ENCODE measurements at regions not wholly inside any gene's neighbourhood (a gene's known extent, or its start where the extent isn't known, plus 50 kb on each side); places are given as distances from the start of the nearest gene placed in this dataset.

DNA sequence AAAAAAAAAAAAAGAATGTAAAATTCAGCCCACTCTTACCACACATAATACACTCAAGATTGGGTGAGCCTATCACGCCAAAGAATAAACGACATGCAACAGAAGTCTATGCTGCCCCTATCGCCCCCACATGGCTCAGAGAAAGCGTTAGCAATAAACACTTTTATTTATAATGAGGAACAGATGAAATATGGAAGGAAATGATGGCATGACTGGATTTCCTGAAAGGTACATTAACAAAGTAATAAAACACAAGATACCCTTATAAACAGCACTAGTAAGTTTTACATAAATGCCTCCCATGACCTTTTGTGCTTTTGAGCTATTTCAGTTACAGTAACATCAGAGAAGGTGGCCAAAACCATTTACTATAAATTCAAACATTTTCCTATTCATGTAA, 71.4 kb upstream of the SCAF8 start:
- TF ChIP-seq, protein P1, sequence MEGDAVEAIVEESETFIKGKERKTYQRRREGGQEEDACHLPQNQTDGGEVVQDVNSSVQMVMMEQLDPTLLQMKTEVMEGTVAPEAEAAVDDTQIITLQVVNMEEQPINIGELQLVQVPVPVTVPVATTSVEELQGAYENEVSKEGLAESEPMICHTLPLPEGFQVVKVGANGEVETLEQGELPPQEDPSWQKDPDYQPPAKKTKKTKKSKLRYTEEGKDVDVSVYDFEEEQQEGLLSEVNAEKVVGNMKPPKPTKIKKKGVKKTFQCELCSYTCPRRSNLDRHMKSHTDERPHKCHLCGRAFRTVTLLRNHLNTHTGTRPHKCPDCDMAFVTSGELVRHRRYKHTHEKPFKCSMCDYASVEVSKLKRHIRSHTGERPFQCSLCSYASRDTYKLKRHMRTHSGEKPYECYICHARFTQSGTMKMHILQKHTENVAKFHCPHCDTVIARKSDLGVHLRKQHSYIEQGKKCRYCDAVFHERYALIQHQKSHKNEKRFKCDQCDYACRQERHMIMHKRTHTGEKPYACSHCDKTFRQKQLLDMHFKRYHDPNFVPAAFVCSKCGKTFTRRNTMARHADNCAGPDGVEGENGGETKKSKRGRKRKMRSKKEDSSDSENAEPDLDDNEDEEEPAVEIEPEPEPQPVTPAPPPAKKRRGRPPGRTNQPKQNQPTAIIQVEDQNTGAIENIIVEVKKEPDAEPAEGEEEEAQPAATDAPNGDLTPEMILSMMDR (IDR thresholded peaks at IDR 0.05 in 2 of 3, conservative IDR thresholded peaks at IDR 0.05 in 1 of 3; ENCODE audit: borderline replicate concordance in 1 of 3, insufficient read depth in 1 of 3, low read depth in 2 of 3, low read length in 2 of 3): 0 out of 6 replicates have a peak, but pooled peaks of 1 of the 3 experiments have one; percentile 16
- TF ChIP-seq POLR2AphosphoS5 (IDR thresholded peaks at IDR 0.05; ENCODE audit: low read depth, low read length): no peak
- TF ChIP-seq EGR1 (IDR thresholded peaks at IDR 0.05; ENCODE audit: low read depth): no peak
- TF ChIP-seq SP1 (IDR thresholded peaks at IDR 0.05; ENCODE audit: low read depth): no peak
- no peak for TF ChIP-seq EZH2phosphoT487 (IDR thresholded peaks at IDR 0.05; ENCODE audit: borderline replicate concordance)
- TF ChIP-seq POLR2A (IDR thresholded peaks at IDR 0.05; ENCODE audit: borderline replicate concordance, extremely low read depth, insufficient read depth, insufficient read length): no peak
